Ovary (tissue), 3 donors: ENCODE measurements at regions not wholly inside any gene's neighbourhood (a gene's known extent, or its start where the extent isn't known, plus 50 kb on each side); places are given as distances from the start of the nearest gene placed in this dataset.

Experiments
- EP300 ChIP-seq: sonication (generic); formaldehyde crosslinking; IDR thresholded peaks from one replicate; pipeline ENCODE4 v1.6.1; 2017; ENCODE audit warnings: antibody characterized with exemption
- POLR2A ChIP-seq: fragments of 450-650 bp; IDR thresholded peaks from one replicate; pipeline ENCODE4 v1.6.1; 2017; ENCODE audit warnings: antibody characterized with exemption, mild to moderate bottlenecking, moderate library complexity
- TF ChIP-seq, protein P1 (sequence below), 3 donors: fragments of 450-650 bp in 2 of 3; fragments of 200-600 bp in 1 of 3; IDR thresholded peaks; one replicate each; pipeline versions ENCODE4 v1.5.1 to v1.8.0; 2016 to 2022; ENCODE audit warnings: antibody characterized with exemption in 3 of 3, mild to moderate bottlenecking in 1 of 3
- donor health status: DM: no; HTN: no; CAD: no.

DNA sequence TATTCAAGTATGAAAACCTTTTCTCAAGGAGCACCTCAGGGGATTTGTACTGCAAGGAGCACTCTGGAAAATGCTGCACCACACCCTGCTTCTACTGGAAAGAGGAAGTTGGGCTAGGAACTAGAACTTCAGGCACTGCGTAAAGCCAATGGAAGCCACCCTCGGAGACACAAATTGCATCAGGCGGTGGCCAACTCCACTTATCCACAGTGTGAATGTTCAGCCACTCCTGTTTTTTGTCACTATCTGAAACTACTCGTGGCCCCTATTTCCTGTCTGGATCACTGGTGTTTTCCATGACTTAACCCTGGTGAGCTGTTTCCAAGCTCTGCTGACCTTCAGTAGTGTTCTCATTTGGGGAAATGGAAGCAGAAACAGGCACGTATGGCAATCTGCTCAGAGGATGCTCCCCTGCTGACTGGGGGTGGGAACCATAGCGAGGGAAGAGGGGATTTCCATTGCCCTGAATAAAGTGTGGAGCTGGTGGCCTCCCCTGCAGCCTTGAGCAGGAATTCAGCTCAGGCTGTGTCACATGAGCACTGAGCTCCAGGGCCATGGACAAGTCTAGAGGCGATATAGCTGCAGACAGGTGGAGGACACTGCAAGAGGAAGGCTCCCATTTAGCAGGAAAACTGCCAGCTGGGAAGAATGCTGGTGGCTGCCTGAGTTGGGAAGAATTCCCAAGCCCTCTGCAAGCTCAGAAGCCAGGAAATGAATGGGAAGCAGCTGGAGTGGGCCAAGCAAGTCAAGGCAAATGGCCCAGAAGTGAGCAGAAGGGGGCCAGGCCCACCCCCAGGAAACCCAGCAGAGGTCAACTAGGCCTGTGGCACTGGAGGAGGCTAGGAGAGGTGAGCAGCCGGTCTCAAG lies 50.5 kb upstream of the RAP1B start:
- TF ChIP-seq, protein P1, sequence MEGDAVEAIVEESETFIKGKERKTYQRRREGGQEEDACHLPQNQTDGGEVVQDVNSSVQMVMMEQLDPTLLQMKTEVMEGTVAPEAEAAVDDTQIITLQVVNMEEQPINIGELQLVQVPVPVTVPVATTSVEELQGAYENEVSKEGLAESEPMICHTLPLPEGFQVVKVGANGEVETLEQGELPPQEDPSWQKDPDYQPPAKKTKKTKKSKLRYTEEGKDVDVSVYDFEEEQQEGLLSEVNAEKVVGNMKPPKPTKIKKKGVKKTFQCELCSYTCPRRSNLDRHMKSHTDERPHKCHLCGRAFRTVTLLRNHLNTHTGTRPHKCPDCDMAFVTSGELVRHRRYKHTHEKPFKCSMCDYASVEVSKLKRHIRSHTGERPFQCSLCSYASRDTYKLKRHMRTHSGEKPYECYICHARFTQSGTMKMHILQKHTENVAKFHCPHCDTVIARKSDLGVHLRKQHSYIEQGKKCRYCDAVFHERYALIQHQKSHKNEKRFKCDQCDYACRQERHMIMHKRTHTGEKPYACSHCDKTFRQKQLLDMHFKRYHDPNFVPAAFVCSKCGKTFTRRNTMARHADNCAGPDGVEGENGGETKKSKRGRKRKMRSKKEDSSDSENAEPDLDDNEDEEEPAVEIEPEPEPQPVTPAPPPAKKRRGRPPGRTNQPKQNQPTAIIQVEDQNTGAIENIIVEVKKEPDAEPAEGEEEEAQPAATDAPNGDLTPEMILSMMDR (IDR thresholded peaks at IDR 0.05), result no peak
- TF ChIP-seq POLR2A (no peak), EP300 (no peak)
